WTC11 (cell line): ENCODE measurements at regions not wholly inside any gene's neighbourhood (a gene's known extent, or its start where the extent isn't known, plus 50 kb on each side); places are given as distances from the start of the nearest gene placed in this dataset.

Experiments
- ATAC-seq: fragments of 200-7000 bp; cut with Tn5 transposase; 2 replicates; pipeline ENCODE4 v1.10.0; 2021; ENCODE audit warnings: mild to moderate bottlenecking, moderate library complexity
- CTCF ChIA-PET: fragments of 300-600 bp; sonication (Branson Sonifier 250); formaldehyde crosslinking; loops from one replicate; lab custom pipeline; 2021; ENCODE audit warnings: antibody characterized with exemption; lab: Charles Lee
- POLR2A ChIA-PET: fragments of 350-600 bp; sonication (Branson Sonifier 250); formaldehyde crosslinking; loops from one replicate; lab custom pipeline; 2021; ENCODE audit warnings: antibody characterized with exemption; lab: Charles Lee
- DNase-seq: peaks from one replicate; pipeline ENCODE4 v3.0.0; 2021; ENCODE audit warnings: low spot score
- H3K27ac Mint-ChIP-seq: 2 replicates; pipeline ENCODE4 v1.8.0; 2021; ENCODE audit warnings: mixed read lengths
- H3K27me3 Mint-ChIP-seq: 2 replicates; pipeline ENCODE4 v1.8.0; 2021; ENCODE audit warnings: low read depth, mild to moderate bottlenecking, moderate library complexity, mixed read lengths
- H3K36me3 Mint-ChIP-seq: 2 replicates; pipeline ENCODE4 v1.8.0; 2021; ENCODE audit warnings: mixed read lengths
- H3K4me1 Mint-ChIP-seq: 2 replicates; pipeline ENCODE4 v1.8.0; 2022; ENCODE audit warnings: mixed read lengths
- H3K4me3 Mint-ChIP-seq: 2 replicates; pipeline ENCODE4 v1.8.0; 2021; ENCODE audit warnings: mild to moderate bottlenecking, moderate library complexity, mixed read lengths
- H3K9me3 Mint-ChIP-seq: 2 replicates; pipeline ENCODE4 v1.8.0; 2021; ENCODE audit warnings: mixed read lengths
- AR ChIP-seq: fragments of 250-450 bp; sonication (Bioruptor Pico); IDR thresholded peaks from 2 replicates; pipeline ENCODE4 v1.9.0; 2021; ENCODE audit warnings: mild to moderate bottlenecking
- ATF1 ChIP-seq: sonication (generic); formaldehyde crosslinking; IDR thresholded peaks from 2 replicates; pipeline ENCODE4 v1.8.1; 2023; ENCODE audit warnings: mild to moderate bottlenecking, moderate library complexity, missing genetic modification reagents
- ATF2 ChIP-seq: sonication (generic); formaldehyde crosslinking; IDR thresholded peaks from 2 replicates; pipeline ENCODE4 v1.8.1; 2022; ENCODE audit warnings: low read depth, missing genetic modification reagents, borderline replicate concordance
- ATF6 ChIP-seq: sonication (generic); formaldehyde crosslinking; IDR thresholded peaks from 2 replicates; pipeline ENCODE4 v1.8.1; 2023; ENCODE audit warnings: mild to moderate bottlenecking, missing genetic modification reagents
- CBFB ChIP-seq: sonication (generic); formaldehyde crosslinking; IDR thresholded peaks from 2 replicates; pipeline ENCODE4 v1.8.1; 2022; ENCODE audit warnings: mild to moderate bottlenecking, low read depth, missing genetic modification reagents
- ELF4 ChIP-seq: sonication (generic); formaldehyde crosslinking; IDR thresholded peaks from 2 replicates; pipeline ENCODE4 v1.8.1; 2022; ENCODE audit warnings: low read depth, mild to moderate bottlenecking, moderate library complexity, missing genetic modification reagents
- ESRRA ChIP-seq: sonication (generic); formaldehyde crosslinking; IDR thresholded peaks from 2 replicates; pipeline ENCODE4 v1.8.1; 2022; ENCODE audit warnings: mild to moderate bottlenecking, missing genetic modification reagents, borderline replicate concordance
- GRHL2 ChIP-seq: fragments of 250-450 bp; sonication (Bioruptor Pico); IDR thresholded peaks from 2 replicates; pipeline ENCODE4 v1.8.0; 2022; ENCODE audit warnings: mild to moderate bottlenecking, moderate library complexity; ENCODE audit not compliant: insufficient replicate concordance, severe bottlenecking
- GTF2I ChIP-seq: fragments of 250-450 bp; sonication (Bioruptor Pico); conservative IDR thresholded peaks from 2 replicates; pipeline ENCODE4 v1.4.0; 2021; ENCODE audit warnings: mild to moderate bottlenecking
- JAZF1 ChIP-seq: fragments of 250-450 bp; sonication (Bioruptor Pico); IDR thresholded peaks from 2 replicates; pipeline ENCODE4 v1.9.0; 2021; ENCODE audit warnings: moderate library complexity, mild to moderate bottlenecking, inconsistent platforms
- NFE2L1 ChIP-seq: sonication (generic); formaldehyde crosslinking; IDR thresholded peaks from 2 replicates; pipeline ENCODE4 v1.8.1; 2023; ENCODE audit warnings: missing genetic modification reagents
- NR2C2 ChIP-seq: sonication (generic); formaldehyde crosslinking; IDR thresholded peaks from 2 replicates; pipeline ENCODE4 v1.8.0; 2022; ENCODE audit warnings: mild to moderate bottlenecking, missing genetic modification reagents
- RELA ChIP-seq: sonication (generic); formaldehyde crosslinking; IDR thresholded peaks from 2 replicates; pipeline ENCODE4 v1.8.1; 2022; ENCODE audit warnings: missing genetic modification reagents, mild to moderate bottlenecking, borderline replicate concordance
- RORB ChIP-seq: fragments of 250-450 bp; sonication (Bioruptor Pico); IDR thresholded peaks from 2 replicates; pipeline ENCODE4 v1.9.0; 2021; ENCODE audit warnings: mild to moderate bottlenecking
- USF2 ChIP-seq: sonication (generic); formaldehyde crosslinking; IDR thresholded peaks from 2 replicates; pipeline ENCODE4 v1.8.1; 2023; ENCODE audit warnings: mild to moderate bottlenecking, missing genetic modification reagents, moderate library complexity
- ZNF317 ChIP-seq: sonication (generic); formaldehyde crosslinking; IDR thresholded peaks from 2 replicates; pipeline ENCODE4 v1.8.1; 2023; ENCODE audit warnings: low read depth, mild to moderate bottlenecking, moderate library complexity, missing genetic modification reagents, borderline replicate concordance
- ZNF416 ChIP-seq: fragments of 250-450 bp; sonication (Bioruptor Pico); IDR thresholded peaks from 2 replicates; pipeline ENCODE4 v1.9.0; 2021; ENCODE audit warnings: mild to moderate bottlenecking, inconsistent platforms
- ZNF423 ChIP-seq: fragments of 250-450 bp; sonication (Bioruptor Pico); IDR thresholded peaks from 2 replicates; pipeline ENCODE4 v2.1.2; 2022; ENCODE audit warnings: mild to moderate bottlenecking, moderate library complexity
- ZNF425 ChIP-seq: fragments of 250-450 bp; sonication (Bioruptor Pico); conservative IDR thresholded peaks from 2 replicates; pipeline ENCODE4 v1.9.0; 2021; ENCODE audit warnings: mild to moderate bottlenecking
- ZNF671 ChIP-seq: fragments of 250-450 bp; sonication (Bioruptor Pico); IDR thresholded peaks from 2 replicates; pipeline ENCODE4 v1.8.0; 2021; ENCODE audit warnings: mild to moderate bottlenecking

GRCh38 chr21:18521204-18521603 lies 117.6 kb upstream of the TMPRSS15 start:
- no peak for DNase-seq
- Mint-ChIP-seq H3K9me3 (no peaks in the 10 kb centered on the region), H3K36me3 (no peaks in the 10 kb centered on the region), H3K4me3 (no peak overlapping the region), H3K27ac (no peak overlapping the region), H3K4me1 (no peaks in the 10 kb centered on the region), H3K27me3 (no peaks in the 10 kb centered on the region)
- CTCF ChIA-PET, result no interaction called here
- ATAC-seq, result no peak
- POLR2A ChIA-PET, result no interaction called here
- no peak for TF ChIP-seq RORB (CRISPR knock-in tag)
- no peak for TF ChIP-seq ZNF423 (CRISPR knock-in tag)
- TF ChIP-seq USF2 (CRISPR knock-in tag), result no peak
- TF ChIP-seq ZNF671 (CRISPR knock-in tag), result no peak
- no peak for TF ChIP-seq ZNF317 (CRISPR knock-in tag)
- TF ChIP-seq RELA (CRISPR knock-in tag), result no peak
- TF ChIP-seq CBFB (CRISPR knock-in tag), result no peak
- no peak for TF ChIP-seq NR2C2 (CRISPR knock-in tag)
- no peak for TF ChIP-seq AR (CRISPR knock-in tag)

- Mint-ChIP-seq H3K36me3 (no peaks in the 10 kb centered on the region), H3K9me3 (no peaks in the 10 kb centered on the region), H3K27ac (no peak overlapping the region)
- CTCF ChIA-PET, result no interaction called here
- DNase-seq, result no peak
- POLR2A ChIA-PET, result no interaction called here
- no peak for TF ChIP-seq ATF2 (CRISPR knock-in tag)
- TF ChIP-seq GTF2I (CRISPR knock-in tag), result no peak
- TF ChIP-seq GRHL2, result no peak
- no peak for TF ChIP-seq ATF6 (CRISPR knock-in tag)
- no peak for TF ChIP-seq ZNF425 (CRISPR knock-in tag)
- TF ChIP-seq ZNF416, result no peak
- TF ChIP-seq ATF1 (CRISPR knock-in tag), result no peak
- TF ChIP-seq JAZF1 (CRISPR knock-in tag), result no peak
- TF ChIP-seq ESRRA, result no peak
- TF ChIP-seq ELF4 (CRISPR knock-in tag), result no peak
- no peak for TF ChIP-seq NFE2L1 (CRISPR knock-in tag)
- TF ChIP-seq, all 79 proteins: peak for 0
- Mint-ChIP-seq H3K4me3 (no peak overlapping the region), H3K27me3 (no peaks in the 10 kb centered on the region), H3K4me1 (no peaks in the 10 kb centered on the region)
- ATAC-seq, result peak; percentile 43; the same call in 1 of the 2 replicates
Observed at GRCh38 chr21:18522181-18522972, 118.8 kb upstream of the TMPRSS15 start.
